HG03139 (cell line): ENCODE measurements at regions not wholly inside any gene's neighbourhood (a gene's known extent, or its start where the extent isn't known, plus 50 kb on each side); places are given as distances from the start of the nearest gene placed in this dataset.

Experiments used
- ATAC-seq: cut with Tn5 transposase; IDR thresholded peaks from one replicate; pipeline ENCODE4 v1.9.1; 2021; ENCODE audit not compliant: unreplicated experiment

DNA sequence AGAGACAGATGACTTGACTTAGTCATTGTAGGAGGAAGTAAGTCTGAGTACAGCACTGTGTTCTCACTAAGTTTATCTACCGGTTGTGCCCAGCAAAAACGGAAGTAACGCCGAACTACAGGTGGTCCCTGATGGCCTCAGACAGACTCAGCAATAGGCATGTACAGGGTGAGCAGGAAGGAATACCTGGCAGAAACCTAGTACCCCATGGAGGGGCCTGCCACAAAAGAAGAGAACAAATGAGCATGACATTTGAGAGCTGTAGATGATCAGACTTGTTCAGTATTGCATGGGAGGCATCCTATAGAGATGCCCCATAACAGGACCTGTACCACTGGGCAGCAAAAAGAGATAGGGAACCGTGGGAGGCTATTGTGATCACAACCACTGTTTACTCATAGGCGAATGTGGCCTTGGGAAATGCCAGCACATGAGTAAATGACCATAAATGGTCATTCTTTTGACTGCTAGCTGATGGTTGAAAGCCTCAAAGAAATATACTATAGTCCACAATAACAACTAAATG lies 106.4 kb upstream of the TAB2 start:
- ATAC-seq: peak; percentile 66

DNA sequence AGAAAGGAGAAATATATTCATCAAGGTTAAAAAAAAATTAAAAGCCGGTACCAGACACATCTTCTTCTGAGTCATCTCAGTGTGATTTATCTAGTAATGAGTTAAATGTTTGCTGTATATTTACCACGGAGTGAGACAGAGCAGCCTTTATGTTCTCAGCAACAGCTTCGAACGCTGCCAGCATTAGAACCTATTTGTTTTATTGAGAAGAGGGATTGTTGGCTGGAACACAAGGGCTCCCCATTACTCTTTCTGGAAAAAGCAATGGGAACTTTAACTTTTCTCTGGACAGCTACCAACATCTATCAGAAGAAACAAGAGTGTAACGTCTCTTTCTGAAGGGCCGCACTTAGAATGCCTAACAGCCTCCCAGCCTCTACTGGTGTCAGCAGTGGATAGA lies 105.3 kb upstream of the TAB2 start:
- no peak for ATAC-seq

- ATAC-seq: no peak
Measured at GRCh38 chr6:149212892-149213801, 104.4 kb upstream of the TAB2 start.

GRCh38 chr6:149213829-149214228 lies 103.7 kb upstream of the TAB2 start:
- ATAC-seq: no peak

DNA sequence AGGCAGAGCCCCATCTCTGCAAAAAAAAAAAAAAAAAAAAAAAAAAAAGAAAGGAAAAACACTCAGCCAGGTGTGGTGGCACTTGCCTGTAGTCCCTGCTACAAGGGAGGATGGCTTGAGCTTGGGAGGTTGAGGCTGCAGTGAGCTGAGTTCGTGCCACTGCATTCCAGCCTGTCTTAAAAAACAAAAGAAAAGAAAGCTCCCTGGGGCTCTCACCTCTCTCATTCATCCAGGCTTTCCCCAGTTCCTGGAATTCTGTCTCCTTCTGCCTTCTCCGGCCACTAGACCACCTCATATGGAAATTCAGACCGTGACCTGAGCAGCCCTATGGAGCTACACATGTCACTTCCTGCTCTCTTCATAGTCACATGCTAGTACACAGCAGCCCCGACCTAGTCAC lies 101.1 kb upstream of the TAB2 start:
- ATAC-seq: no peak

DNA sequence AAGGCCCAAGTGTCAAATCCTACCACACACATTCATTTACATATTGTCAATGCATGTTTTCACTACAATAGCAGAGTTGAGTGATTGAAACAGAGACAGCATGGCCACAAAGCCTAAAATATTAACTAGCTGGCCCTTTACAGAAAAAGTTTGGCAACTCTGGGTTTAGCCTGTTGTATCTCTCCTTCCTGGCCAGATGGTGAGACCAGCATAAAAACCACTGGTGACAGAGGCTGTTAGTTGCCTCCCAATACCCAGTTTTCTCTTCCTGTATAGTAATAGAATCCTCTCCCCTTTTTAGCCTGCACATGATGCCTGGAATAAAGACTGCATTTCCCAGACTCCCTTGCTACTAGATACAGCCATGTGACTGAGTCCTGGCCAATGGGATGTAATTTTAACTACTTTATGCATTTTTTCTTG lies 100.0 kb upstream of the TAB2 start:
- ATAC-seq: peak; percentile 73

- no peak for ATAC-seq
Measured at GRCh38 chr6:149218471-149218870, 99.0 kb upstream of the TAB2 start.

DNA sequence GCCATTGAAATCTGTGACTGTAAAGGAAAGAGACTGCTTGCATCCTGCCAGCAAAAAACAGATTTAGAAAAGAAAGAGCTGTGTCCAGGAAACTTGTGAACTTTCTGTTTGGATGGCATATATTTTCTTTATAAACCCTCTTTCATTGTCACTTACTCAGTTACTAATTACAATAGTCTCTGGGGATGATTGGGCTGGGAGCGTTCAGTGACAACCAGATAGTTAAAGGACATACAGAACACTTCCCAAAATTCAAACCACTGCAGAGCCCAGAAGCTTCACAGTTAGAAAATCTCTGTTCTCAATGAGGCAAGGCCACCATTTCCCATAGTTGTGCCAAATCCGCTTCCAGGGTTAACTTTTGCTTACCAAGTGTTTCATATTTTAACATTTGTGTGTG lies 98.6 kb upstream of the TAB2 start:
- ATAC-seq: no peak

DNA sequence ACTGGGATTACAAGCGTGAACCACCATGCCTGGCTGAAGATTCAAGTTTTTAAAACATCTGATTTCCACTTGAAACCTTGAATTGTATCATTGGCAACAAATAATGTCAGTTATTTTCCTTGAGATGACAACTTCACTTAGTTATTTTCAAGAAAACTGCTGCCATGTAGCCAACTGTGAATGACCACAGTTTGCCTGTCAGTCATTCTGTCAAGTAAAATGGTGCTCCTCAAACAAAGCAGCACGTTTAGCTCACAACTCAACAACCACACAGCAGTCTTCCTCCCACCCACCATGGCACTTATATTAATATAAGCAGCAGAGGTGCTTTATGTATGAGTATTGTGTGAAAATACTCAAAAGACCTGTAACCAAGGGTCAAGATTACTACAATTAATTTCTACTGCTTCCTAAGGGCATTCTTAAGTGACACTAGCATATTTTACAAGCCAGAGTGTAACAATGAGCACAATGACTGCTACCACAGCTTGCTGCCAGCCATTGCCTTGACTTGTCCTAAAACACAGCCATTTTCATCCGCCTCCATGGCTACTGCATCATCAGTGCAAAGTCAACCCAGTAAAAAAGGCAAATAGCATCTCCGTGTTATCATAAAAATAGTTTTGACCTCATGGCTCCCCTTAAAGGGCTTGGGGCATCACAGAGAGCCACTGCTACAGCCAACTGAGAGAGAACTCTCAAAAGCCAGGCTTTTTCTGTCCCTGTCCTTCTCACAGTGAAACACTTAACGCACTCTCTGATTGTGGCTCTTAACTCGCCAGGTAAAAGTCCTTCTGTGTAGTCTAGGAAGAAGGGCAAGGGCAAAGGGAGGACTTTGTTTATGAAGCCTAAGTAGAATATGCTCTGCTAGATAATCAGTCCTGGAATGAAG lies 96.4 kb upstream of the TAB2 start:
- no peak for ATAC-seq

DNA sequence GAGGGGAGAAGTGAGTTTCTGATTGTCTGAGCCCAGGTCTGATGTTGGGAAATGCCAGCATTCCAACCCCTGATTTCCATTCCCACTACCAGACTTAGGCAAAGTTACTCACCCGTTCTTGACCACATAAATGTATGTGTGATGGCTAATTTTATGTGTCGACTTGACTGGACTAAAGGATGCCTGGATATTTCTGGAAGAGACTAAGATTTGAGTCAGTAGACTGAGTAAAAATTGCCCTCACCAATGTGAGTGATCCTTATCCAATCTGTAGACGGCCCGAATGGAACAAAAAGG lies 95.8 kb upstream of the TAB2 start:
- no peak for ATAC-seq

- no peak for ATAC-seq
Measured at GRCh38 chr6:149223120-149223903, 94.2 kb upstream of the TAB2 start.

DNA sequence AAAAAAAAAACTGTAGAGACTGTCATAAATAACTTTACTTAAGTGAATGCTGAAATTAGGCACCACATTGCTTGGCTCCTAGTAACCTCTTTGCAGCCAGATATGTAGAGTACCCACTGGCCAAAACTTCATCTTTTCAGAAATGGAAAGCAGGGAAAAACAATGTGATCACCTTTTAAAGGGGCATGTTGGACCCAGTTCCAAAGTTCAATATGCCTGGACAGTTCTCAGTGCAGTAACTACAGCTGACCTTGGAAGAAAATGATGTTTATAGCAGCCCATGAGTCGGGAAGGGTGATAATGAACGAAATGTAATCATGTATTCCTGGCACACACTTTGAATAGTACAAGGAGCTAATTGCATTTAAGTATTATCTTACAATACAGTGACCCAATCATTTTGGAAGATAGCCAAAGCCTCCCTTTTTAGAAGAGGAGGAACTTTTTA lies 93.6 kb upstream of the TAB2 start:
- no peak for ATAC-seq

DNA sequence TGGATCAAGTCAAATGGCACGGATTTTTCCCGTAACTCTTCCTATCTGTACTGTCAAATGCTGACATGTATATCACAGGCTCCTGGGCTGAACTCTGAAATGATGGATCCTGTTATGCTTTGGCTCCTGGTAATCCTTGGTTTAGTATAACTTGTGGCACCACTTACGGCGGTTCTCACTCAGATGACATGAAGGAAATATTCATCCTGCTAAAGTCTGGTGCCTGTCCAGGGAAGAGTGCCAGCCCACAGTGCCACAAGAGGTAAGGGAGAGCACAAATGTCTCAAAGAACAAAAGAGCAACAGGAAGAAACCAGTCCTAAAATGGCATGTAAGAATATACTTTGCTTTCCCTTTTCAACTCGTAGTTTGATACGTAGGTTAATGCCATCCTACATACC lies 93.1 kb upstream of the TAB2 start:
- ATAC-seq: no peak

DNA sequence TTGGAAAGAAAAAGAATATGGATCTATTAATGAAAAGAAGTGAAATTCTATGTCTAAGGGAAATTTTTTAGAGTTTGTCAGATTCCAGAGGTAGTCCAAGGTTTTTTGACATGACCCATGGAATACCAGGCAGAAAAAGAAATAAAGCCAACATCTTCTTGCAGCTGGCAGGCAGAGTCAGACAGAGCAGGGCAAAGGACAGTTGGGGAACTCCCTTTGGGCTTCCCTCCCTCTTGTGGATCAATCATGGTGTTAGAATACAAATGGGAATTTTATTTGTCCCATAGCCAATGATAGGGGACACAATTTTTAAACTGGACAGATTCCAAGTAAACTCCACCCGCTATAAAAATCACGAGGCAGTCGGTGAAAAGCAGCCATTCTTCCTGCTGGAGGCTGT lies 92.1 kb upstream of the TAB2 start:
- ATAC-seq: no peak

DNA sequence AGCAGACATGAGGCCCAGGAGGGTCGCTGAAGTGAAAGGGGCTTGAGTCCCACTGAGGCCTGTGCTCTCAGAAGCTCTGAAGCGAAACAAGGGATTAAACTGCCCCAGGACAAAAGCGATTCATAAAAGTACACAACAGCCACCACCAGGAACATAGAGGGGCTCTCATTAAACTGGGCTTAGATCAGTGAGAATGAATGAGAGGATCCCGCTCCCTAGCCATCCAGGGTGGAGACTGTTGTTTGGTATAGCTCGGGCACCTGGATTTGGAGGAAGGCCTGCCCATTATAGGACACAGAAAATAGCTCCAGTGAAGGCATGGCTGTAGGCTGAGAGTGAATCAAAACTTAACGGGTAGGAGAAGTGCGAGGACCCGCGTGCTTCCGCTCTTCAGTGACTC lies 91.6 kb upstream of the TAB2 start:
- ATAC-seq: no peak

DNA sequence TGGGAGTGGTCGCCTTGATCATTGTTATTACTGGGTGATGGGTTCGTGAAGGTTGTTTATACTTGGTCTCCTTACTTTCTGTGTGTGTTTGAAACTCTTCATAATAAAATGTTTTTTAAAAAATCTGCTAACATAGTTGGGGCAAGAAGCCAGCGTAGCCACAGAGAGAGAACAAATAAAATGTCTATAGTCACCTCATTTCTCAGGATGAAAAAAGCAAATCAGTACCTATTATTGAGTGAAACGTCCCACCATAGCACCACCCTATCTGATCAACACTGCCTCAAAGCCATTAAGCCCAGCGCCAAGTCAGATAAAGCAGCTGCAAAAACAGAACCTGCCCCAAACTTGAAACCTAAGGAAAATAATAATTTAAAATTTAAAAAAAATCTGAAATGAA lies 89.7 kb upstream of the TAB2 start:
- no peak for ATAC-seq

DNA sequence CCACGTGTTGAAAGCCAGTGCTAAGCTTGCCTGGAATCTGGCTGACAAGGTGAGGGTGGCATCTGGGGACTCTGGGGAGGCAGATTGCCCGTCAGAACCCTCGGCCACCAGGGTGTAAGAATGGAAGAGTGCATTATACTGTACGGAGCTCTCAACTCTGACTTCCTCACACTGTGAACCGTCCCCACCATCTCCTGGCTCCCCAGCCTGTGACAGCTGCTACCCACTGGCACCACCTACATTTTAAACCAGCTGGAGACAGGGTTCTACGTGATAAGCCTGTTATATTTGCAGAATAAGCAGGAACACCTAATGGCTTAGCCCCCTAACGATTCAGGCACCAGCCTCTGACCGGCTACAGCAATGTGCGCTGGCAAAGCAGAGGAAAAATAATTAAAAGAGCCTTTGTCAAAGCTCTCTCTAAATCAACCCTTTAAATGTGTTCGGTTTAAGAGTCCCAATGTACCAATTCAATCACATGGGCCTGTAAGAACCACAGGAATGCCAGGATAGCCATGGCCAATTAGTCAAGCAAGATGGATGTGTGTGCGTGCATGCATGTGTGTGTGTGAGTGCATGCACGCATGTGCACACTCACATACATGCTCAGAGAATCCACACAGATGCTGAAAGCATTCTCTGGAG lies 89.1 kb upstream of the TAB2 start:
- no peak for ATAC-seq

DNA sequence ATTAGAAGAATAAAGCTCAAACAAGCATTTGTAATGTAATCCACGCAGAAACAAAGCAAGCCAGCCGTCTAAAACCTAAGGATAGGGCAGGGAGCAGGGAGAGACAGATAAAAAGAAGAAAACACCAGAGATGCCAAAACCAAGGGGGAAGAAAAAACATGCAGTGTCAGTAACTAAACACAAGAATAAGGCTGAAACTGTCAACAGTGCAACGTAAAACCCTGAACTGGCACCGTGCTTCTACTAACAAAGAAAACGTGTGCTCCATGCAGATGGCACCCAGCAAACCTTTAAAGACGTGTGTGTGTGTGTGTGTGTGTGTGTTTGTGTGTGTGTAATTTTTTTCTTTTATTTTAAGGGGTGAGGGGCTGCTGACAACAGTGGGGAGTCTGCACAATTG lies 88.4 kb upstream of the TAB2 start:
- no peak for ATAC-seq

DNA sequence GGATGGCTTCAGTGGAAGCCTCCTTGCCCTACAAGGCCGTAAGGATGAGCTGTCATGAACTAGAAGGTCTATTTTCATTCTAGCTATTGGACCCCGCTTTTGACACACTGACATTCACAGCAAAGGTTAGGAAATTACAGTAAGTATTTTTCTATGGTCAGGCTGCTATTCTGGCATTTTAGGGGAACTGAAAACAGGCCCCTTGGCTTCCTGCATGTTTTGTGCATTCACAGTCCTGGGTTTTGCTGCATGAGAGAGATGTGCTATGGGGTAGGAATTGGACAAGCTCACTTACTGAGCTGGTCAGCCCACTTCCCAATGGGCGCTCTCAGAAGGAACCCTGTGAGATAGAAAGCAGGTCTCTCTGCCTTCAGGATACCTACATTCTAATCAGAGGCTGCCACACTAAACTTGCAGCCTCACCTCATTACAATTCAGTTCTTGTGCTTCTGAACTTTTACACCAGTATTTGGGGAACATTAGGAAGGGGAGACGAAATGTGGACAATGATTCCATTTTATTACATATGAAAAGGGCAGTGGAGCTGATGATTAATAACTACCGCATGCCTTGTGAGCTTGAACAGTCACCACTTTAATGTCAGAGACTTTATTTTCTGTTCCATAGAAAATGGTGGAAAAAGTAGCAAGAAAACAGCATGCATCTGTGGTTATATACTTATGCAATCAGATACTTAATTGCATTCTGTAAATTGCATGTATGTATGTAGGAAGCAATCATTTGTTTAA lies 86.6 kb upstream of the TAB2 start:
- ATAC-seq: no peak

DNA sequence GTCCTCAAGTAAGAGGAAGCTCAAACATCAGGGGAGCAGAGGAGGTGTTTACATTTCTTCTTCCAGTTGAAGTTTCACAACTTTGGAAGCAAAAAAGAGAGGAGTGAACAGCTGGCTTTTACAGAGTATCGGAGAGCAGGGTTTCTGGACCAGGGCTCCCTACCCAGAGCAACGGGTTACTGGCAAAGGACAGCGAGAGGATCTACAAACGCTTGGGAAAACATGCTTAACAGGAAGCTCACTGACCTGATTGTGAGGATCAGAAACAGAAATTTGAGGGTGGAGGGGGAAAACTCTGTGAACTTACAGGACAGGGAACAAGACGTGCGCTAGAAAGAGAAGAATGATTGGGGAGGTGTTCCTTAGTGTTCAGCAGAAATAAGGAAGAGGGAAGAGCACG lies 85.7 kb upstream of the TAB2 start:
- no peak for ATAC-seq
